ENCODE measurements at regions not wholly inside any gene's neighbourhood (a gene's known extent, or its start where the extent isn't known, plus 50 kb on each side); places are given as distances from the start of the nearest gene placed in this dataset.

- TF ChIP-seq POLR2A (IDR thresholded peaks at IDR 0.05) (no peak), CTCF (IDR thresholded peaks at IDR 0.05) (no peak)
Measured at GRCh38 chr3:103453152-103453551, 1018.3 kb downstream of the ZPLD1 start.
